Bone marrow (tissue), 2 donors: ENCODE measurements at regions not wholly inside any gene's neighbourhood (a gene's known extent, or its start where the extent isn't known, plus 50 kb on each side); places are given as distances from the start of the nearest gene placed in this dataset.
"Not testable (repeated sequence)": the region's sequence is repeated elsewhere in the genome, so short reads cannot be mapped to it uniquely, and the experiment has no call there.

Experiments used
- DNase-seq, 2 donors: peaks; one replicate each; lab custom pipeline; 2025; lab: John Stamatoyannopoulos, UW

DNA sequence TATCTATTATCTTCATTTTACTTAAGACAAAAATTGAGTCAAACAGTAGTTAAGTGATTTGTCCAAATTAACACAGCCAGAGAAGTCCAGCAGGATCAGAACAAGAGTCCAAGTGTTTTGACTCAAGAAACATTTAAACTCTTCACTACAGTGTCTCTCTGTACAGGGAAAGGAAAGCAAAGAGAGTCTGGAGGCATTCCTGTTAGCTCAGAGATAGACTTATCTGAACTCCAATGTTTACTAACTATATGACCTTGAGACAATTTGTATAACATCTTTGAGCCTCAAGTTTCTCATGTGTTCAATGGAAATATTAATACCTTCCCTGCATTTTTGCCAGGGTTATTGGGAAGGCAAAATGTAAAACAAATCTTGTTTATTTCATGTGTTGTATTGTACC lies 849.1 kb downstream of the DIPK2A start:
- DNase-seq: no peak

DNA sequence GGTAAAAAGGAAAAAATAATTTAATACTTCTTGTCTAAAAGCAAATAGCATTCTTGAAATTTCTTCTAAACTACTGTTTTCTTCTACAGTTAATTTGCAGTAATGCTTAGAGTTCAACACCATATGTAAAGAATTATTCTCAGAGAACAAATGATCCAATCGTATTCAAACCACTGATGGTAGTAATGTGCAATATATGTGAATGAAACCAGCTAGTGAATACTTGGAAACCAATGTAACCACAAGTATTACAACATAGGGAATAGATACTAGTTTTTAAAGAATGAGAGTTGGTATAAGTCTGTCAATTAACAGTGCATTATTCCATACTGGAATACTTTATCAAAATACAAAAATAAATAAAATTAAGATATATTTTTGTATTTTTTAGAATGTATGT lies 850.0 kb downstream of the DIPK2A start:
- DNase-seq: no peak

DNA sequence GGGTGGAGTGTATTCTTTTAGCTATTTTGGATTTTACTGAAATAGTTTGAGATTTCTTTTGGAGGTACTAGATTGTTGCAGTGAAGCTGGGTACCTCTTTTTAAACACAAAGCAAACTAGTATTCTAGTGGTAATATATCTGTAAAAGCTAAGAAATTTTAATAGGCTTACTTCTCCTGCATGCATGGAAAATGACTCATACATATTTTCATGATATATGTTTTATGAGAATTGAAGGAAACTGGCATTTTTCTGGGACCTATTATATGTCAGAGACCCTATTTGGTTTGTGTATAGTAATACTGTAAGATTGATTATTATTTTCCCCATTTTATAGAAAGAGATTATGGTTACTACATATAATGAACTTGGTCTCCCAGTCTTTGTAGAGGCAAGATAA lies 851.0 kb downstream of the DIPK2A start:
- no peak for DNase-seq

DNA sequence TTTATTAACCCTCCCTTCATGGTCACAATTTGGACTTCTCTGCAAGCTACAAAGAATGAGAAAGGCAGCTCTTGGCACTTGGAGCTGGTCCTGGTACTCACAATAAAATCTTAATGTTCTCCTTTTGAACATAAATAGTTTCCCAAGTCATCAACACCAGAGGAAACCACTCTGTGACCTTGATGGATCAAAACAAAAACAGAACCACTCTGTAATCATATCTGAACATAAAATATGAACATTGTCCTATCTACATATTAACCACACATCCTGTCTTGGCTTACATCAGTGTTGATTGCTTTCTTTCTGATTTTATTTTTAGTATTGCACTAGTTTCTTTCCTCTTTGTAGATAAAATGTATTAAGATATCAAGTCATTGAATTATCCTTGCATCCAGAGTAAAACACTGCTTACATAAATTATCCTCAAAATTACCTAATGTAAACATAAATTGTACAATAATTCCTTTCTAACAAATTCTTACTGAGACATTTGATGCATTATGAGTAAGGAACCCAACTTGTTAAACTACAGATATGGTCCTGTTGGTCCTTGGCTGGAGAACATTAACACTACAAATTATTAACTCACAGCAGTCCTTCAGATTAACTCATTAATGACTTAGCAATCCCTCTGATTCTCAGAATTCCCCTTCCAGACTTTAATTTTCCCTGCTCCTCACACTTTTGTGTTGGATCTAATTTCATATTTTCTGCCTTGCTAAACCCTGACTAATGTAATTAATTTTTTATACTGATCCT lies 860.5 kb downstream of the DIPK2A start:
- no peak for DNase-seq

DNA sequence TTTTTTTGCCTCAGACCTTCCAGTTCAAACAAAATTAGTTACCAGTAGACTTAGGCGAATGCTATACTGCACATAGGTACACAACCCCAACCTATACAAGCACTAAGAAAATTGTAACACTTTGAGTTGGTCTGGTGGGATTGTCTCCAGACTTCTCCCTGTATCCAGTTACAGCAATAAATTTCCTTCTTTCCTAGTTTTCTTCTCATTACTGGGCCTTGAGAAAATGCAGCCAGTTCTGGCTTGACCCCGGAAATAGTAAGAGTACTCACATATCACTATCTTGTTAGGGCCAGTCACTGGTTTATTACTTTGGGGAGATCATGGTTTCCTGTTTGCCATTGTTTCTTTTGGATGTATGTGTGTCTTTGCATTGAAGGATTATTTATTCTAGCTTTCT lies 868.4 kb downstream of the DIPK2A start:
- DNase-seq: no peak

DNA sequence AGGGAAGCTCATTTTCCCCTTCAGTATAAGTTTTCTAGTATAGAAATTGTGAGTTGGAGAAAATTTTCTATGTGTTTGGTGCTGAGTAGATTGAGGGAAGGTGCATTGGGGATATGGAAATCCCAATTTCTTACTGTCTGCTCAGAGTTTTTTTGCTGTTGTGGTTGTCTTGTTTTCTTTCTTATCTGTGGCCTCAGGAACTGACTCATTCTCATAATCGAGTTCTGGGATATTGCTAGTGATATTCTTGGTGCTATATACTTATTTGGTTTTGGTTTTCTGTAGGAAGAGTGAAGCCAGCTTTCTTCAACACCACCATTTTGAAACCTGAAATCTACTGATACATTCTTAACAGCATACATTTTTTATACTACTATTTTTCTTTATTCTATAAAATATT lies 869.2 kb downstream of the DIPK2A start:
- no peak for DNase-seq

DNA sequence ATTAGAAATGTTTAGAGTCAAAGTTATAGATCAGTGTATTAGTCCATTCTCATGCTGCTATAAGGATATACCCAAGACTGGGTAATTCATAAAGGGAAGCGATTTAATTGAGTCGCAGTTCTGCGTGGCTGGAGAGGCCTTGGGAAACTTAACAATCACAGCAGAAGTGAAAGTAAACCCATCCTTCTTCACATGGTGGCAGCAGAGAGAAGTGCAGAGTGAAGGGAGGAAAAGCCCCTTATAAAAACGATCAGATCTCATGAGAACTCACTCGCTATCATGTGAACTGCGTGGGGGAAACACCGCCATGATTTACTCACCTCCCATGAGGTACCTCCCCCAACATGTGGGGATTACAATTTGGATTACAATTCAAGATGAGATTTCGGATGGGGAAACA lies 871.5 kb downstream of the DIPK2A start:
- no peak for DNase-seq

DNA sequence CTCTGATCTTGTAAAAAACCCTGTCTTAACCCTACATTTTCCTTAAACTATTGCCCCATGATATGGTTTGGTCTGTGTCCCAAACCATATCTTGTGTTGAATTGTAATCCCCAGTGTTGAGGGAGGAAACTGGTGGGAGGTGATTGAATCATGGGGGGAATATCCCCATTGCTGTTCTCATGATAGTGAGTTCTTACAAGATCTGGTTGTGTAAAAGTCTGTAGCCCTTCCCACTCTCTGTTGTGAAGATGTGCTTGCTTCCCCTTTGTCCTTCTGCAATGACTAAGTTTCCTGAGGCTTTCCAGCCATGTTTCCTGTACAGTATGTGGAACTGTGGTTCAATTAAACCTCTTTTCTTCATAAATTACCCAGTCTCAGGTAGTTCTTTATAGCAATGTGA lies 881.4 kb downstream of the DIPK2A start:
- DNase-seq: no peak

DNA sequence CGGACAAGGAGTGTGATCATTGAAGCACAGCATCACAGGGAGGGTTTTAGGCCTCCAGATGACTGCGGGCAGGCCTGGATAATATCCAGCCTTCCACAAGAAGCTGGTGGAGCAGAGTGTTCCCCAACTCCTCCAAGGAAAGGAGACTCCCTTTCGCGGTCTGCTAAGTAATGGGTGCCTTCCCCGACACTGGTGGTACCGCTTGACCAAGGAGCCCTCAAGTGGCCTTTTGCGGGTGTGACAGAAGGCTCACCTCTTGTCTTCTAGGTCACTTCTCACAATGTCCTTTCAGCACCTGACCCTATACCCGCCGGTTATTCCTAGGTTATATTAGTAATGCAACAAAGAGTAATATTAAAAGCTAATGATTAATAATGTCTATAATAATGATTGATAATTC lies 882.4 kb downstream of the DIPK2A start:
- DNase-seq: not testable (repeated sequence)

DNA sequence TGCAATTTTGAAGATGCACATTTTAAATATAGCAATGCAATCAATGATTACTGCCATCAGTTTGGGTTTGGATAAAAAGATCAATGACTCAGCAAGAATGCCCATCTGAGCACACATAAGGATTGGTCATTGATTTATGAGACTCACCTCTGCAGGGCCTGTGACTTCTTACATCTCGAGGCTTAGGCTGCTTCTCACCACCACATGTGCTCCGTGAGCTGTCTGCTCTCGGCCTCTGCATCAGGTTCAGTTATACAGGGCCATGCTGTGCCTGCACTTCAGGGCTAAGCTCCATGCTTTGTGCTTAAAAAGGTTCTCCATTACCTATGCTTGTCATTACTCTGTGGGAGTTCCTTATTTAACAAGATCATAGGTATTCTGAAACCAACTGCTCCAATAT lies 887.5 kb downstream of the DIPK2A start:
- no peak for DNase-seq

DNA sequence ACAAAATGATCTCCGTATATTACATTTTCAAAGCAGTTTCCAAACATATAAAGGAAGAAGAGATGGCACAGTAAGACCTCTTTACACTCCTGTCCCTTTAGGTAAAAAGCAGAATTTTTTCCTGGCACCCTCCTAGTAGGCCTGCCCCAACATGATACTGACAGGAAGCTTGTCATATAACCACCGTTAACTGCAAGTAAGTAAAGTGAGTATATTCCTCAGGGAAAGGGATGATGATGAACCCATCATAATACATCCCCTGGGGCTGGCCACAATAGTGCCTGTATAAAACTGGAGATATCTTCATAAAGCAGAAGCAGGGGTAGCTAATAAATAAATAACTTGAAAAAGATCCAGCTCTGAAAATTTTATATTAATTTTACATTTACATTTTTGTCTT lies 893.0 kb downstream of the DIPK2A start:
- DNase-seq: no peak

DNA sequence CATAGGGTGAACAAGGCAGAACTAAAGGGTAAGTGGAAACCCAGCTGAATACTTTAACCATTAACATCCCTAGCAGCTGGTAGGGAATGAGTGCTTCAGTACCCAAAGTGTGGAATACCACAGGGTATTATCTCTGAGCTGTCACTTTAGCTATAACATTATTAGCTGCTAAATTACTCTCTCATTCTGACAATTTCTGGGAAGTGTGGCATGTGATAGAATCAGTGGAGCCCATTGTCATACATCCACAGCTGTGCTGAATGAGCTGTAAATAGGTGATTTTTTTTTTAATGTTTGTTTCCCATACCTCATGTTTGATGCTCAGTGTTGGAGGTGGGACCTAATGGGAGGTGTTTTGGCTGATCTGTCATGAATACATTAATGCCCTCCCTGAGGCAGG lies 894.3 kb downstream of the DIPK2A start:
- DNase-seq: no peak

DNA sequence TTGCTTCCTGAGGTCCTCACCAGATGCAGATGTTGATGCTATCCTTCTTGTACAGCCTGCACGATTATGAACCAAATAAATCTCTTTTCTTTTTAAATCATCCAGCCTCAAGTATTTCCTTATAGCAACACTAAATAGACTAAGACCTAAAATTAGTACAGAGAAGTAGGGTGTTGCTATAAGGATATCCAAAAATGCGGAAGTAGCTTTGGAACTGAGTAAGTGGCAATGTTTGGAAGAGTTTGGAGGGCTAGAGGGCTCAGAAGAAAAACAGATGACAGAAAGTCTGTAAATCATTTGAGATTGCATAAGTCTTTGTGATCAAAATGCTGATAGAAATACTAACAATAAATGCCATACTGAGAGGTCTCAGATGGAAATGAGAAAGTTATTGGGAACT lies 894.9 kb downstream of the DIPK2A start:
- no peak for DNase-seq

DNA sequence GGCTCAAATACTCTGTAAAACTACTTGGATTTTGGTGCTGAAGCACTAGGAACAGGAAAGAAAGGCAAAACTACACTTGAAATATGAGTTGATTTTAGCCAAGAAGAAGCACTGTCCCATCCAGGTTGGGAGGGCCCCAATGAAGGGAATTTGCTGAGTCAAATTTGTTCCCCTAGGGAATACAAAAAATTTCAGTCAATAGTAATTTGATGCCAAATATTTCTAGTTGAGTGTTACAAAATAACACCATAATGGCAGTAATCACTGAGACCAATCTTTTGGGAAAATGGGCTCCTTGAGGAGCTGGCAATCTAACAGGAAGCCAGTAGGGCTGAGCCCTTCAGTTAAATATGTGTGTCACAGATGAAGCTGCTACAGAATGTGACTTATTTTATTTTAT lies 896.9 kb downstream of the DIPK2A start:
- no peak for DNase-seq

DNA sequence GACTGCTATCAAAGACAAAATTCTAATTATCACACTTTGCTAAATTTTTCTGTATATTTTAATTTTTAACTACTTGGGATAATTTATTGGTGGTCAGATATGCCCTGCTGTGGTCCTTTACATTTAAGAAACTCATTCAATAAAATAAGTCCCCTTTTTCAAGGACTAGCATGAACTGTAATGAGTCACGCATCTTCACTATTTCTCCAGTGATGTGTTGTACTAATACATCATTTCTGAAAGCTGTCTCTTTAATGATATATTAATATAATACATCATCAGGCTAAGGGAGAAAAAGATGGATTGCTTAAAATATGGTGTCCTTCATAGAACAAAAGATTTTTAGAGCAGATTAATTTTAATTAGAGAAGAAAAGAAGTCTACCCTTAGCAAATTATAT lies 901.4 kb downstream of the DIPK2A start:
- no peak for DNase-seq

DNA sequence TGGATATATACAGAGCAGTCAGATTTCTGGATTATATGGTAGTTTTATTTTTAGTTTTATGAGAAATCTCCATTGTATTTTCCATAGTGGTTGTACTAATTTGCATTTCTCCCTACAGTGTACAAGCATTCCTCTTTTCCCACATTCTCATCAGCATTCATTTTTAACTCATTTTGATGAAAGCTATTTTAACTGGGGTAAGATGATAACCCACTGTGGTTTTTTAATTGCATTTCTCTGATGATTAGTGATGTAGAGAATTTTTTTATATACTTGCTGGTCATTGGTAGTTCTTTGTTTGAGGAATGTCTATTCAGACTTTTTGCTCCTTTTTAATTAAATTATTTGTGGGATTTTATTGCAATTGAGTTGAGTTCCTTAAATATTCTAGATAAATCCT lies 903.6 kb downstream of the DIPK2A start:
- no peak for DNase-seq

DNA sequence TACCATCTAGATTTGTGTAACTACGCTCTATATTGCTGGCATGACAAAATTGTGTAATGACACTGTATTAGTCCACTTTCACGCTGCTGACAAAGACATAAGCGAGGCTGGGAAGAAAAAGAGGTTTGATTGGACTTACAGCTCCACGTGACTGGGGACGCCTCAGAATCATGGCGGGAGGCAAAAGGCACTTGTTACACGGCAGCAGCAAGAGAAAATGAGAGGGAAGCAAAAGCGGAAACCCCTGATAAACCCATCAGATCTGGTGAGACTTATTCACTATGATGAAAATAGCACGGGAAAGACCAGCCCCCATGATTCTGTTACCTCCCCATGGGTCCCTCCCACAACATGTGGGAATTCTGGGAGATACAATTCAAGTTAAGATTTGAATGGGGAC lies 905.7 kb downstream of the DIPK2A start:
- DNase-seq: no peak

DNA sequence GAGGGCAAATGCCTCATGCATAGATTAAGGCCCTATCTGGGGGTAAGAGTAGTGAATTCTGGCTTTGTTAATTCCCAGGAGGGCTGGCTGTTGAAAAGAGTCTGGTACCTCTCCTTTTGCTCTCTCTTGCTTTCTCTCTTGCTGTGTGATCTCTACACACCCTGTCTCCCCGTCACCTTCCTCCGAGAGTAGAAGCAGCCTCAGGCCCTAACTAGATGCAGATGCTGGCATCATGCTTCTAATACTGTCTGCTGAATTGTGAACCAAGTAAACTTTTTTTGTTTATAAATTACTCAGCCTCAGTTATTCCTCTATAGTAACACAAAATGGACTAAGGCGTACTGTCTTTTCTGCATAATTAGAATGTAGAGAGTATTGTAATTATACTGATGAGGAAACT lies 908.1 kb downstream of the DIPK2A start:
- no peak for DNase-seq

DNA sequence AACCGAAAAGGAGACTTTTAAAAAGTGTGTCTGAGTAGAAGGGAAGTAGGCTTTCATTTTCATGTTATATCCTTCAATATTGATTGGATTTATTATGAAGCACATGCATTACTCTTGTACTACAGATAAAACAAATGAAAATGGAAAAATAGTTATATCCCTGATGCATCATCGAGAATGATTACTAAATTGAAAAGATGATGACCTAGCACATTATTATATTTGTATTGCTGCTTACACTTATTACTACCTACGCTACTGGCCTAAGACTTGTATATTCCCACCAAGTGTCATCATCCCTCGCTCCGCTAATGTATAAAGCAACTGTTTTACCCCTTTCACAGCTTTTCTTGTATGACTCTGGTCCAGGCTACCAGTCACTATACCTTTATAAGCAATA lies 922.4 kb downstream of the DIPK2A start:
- DNase-seq: no peak

DNA sequence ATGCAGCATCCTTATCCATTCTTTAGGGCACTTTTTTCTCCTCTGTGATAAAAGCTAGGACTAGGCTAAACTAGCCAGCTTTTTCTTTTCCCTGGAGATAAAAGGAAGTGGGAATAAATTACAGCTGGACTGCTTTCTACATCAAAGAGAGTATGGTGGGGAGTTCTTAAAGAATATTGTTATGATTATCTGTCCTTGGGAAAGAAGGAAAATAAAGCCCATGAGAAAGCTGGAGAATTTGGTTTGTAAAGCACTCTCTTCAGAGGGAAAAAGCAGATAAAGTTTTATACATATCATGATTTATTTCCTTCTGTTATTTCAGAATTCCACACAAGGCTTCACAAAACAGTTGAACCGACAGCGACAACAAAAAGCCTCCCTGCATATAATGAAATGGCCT lies 923.0 kb downstream of the DIPK2A start:
- DNase-seq: no peak

DNA sequence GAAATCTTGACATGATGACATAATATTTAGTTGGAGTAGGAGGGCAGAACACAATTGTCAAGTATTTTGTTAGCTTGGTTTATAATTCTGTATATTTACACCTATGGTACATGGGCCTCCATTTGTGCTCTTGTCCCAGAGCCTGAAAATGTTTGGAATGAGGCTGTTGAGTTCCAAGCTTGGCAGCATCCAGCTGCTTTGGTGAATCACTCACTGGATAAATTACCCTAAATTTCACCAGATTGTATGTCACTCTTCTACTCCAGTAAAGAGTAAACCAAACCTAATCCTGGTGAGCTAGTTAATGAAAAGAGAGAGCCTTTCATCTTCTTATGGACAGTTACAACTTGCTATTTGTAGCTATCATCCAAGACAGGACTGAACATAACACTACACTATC lies 928.7 kb downstream of the DIPK2A start:
- no peak for DNase-seq

DNA sequence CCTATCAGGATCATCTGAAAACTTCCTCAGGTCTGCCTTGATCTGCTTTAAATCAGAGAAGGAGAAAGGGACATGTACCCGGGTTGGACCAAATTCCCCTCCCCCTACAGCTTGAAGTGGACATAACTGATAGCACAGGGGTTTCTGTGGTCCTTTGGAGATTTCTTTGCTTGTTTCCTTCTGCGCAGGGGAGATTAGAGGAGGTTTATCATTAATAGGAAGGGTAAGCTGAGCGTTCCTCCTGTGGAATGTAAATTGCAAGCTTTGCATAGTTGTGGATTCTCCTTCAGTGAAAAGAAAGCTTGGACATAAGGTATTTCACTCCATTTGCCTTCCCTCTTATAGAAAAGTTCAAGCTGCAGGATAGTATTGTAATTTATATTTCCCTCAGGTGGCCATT lies 936.0 kb downstream of the DIPK2A start:
- DNase-seq: not testable (repeated sequence)

DNA sequence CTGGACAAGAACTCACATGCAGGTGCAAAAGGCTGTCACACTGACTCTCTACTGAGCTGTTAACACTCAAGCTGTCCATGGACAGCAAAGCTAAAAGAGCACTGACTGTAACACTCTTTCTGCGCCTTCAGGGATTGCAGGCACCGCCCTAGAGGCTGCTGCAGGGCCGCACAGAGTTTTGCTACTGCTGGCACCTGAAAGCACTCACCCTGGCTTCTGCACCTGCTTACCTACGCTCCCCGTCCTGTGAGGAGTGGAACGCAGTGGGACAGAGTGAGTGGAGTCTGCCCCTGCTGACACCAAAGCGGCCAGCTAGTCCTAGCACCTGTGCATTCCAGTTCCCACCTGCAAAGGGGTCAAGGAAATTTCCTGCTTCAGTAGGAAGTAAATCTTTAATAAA lies 941.3 kb downstream of the DIPK2A start:
- DNase-seq: no peak

DNA sequence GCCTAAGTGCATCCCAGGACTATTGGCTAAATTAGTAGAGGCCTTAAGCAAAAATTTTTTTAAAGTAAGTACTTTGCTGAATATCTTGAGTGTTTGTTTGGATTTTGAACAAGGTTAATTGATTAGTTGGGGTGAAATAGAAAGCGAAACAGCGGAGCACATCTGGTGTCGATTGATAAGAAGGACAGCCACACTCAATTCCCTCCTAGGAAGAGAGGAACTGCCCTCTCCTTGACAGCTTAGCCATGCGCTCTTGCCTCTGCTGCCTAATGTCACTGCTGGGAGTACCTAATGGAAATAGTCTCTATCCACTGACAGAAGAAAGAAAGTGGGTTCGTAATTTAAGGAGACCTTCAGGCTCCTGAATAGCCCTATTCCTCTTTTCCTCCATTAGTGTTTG lies 943.6 kb downstream of the DIPK2A start:
- no peak for DNase-seq

DNA sequence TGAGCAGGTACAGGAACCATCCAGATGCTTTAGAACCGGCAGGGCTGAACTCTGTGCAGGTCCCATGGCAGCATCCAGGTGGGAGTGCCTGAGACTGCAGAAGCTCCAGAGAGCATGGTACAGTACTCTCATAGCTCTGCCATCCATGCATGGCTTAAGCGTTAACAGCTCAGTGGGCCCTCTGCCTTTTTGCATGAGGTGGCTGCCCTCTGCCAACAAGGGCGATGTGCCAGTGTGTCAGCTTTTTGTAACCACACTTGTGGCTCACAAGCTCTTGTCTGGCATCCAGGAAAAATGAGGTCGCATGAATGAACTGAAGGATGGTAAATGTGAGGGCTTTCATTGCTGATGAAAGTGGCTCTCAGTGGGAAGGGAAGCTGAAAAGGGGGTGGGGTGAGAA lies 950.1 kb downstream of the DIPK2A start:
- no peak for DNase-seq
